Islet precursor cell (in vitro differentiated cells): ENCODE measurements at regions not wholly inside any gene's neighbourhood (a gene's known extent, or its start where the extent isn't known, plus 50 kb on each side); places are given as distances from the start of the nearest gene placed in this dataset.
"Not testable (repeated sequence)": the region's sequence is repeated elsewhere in the genome, so short reads cannot be mapped to it uniquely, and the experiment has no call there.

Experiments used
- DNase-seq: peaks from one replicate; pipeline ENCODE4 v3.0.0-alpha.2; 2018

- no peak for DNase-seq
These were observed 632.8 kb upstream of the SPRY2 start for GRCh38 chr13:80973721-80974120.

GRCh38 chr13:80972857-80973478 lies 632.0 kb upstream of the SPRY2 start:
- DNase-seq: no peak

GRCh38 chr13:80965097-80965496 lies 624.2 kb upstream of the SPRY2 start:
- no peak for DNase-seq

DNA sequence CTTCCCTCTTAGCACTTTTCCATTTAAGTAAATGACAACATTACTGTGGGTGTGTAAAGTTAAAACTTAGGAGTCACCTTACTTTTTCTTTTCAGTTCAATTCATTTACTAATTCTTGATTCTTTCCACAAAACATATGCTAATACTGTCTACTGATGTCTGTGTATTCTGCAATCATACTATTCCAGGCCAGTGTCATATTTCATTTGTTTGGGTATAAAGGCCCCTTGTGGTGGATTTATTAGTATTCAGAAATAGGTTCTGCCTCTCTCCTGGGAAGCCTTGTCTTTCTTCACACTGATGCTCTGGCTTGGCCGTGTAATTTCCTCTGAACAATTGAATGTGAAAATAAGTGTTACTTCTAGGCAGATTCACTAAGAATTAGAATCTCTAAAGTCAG lies 621.9 kb upstream of the SPRY2 start:
- no peak for DNase-seq

- no peak for DNase-seq
These were observed 621.2 kb upstream of the SPRY2 start for GRCh38 chr13:80962173-80962572.

GRCh38 chr13:80957019-80957655 lies 616.2 kb upstream of the SPRY2 start:
- no peak for DNase-seq

DNA sequence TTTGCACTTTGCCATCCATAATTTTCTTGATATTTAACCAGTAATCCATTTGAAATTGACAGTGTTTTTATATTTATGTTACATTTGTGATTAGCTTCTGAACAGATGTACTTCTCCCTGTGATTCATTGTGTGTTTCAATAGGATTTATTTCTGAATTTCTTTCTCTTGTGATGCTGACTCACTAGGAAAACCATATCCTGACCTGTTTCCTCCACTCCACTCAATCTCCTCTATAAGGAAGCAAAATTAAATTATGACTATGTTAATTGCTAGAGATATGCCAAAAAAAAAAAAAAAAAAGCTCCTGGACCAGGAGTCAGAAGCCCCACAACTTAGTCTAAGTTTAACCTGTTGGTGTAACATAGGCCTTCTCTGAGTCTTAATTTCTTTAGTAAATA lies 614.6 kb upstream of the SPRY2 start:
- DNase-seq: no peak

- DNase-seq: no peak
These were observed 611.2 kb upstream of the SPRY2 start for GRCh38 chr13:80952158-80952557.

GRCh38 chr13:80946008-80946802 lies 605.3 kb upstream of the SPRY2 start:
- DNase-seq: no peak

DNA sequence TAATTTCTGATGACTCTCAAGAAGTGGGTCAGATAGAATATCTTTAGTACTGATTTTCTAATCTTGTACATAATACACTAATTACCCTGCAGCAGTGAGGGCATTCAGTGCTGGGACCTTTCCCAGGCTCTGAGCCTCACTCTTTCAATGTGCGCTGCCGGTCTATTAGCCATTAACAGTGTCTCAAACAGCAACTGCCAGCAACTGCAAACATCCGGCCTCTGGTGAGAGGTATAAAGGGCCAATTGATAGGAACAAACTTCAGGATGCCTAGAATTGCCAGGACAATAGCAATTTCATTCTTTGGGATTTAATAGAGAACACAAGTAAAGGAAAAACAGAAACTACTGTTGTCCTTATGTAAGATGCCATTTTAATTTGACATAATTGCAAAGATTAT lies 604.4 kb upstream of the SPRY2 start:
- peak; percentile 88 for DNase-seq

- peak; percentile 49 for DNase-seq
These were observed 598.7 kb upstream of the SPRY2 start for GRCh38 chr13:80939581-80939980.

GRCh38 chr13:80931766-80932165 lies 590.8 kb upstream of the SPRY2 start:
- no peak for DNase-seq

DNA sequence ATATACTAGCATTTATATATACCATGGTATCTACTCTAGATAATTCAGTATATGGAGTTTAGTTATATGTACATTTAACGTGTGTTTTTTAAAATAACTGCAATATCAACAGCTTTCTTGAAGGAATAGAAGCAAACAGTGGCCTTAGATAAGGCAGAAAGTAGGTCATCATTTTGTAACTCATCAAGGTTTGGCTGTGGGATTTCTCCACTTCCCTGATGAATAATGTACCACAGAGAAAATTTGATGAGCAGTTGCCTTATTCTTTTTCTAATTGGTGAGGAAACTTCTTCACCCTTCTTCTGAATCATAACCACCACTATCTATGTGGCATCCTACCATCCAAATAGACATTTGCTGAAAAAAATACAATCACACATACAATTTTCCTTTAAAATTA lies 590.2 kb upstream of the SPRY2 start:
- no peak for DNase-seq

DNA sequence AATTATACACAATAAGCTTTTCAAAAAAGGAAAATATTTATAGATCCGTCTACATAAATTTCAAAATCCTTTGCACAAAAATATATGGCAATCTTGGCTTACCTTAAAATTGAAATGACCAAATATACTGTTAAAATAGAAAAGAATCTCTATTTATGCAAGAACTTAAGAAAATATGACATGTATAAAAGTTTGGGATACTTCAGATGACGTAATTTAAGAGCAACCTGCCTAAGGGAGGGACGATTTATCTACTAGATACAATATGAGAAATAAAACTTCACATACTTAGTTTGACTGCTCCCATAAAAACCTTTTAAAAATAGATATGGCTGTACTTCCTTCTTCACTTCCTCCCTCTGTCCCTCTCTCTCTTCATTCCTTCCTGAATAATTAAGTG lies 587.3 kb upstream of the SPRY2 start:
- no peak for DNase-seq

- not testable (repeated sequence) for DNase-seq
These were observed 585.1 kb upstream of the SPRY2 start for GRCh38 chr13:80926024-80926423.

GRCh38 chr13:80924596-80924995 lies 583.7 kb upstream of the SPRY2 start:
- DNase-seq: peak; percentile 49

DNA sequence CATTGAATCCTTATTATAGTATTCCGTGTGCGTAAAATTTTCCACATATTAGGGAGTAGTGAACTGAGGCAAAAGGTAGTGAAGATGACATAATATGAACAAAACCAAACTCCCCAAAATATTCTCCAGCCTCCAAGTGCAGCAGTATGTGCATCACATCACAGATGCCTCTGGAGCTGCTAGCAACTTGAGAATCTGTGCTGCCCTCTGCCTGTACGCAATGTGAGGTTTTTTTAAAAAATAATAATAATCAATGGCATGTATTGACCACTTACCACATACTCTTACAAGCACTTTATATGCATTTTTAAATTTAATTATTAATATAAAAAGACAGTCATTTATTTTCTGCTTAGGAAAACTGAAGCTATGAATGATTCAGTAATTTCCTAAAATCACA lies 583.0 kb upstream of the SPRY2 start:
- no peak for DNase-seq

- no peak for DNase-seq
These were observed 581.0 kb upstream of the SPRY2 start for GRCh38 chr13:80921971-80922370.

DNA sequence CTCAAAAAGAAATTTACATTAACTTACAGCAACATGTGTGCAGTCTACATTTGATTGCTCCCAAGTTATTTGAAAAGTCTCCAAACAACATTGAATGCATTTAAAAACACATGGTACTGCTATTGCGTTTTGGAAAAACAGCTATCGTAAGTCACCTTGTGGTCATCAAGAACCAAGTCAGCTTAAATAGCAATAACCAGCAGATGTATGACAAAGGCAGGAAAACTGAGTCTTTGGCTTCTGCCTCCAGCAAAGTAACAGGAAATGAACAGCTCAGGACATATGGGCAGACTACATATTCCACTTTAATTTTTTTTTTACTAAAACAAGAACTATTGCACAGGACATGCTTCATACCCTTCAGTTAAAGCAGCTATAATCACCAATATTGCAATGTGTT lies 580.6 kb upstream of the SPRY2 start:
- no peak for DNase-seq

DNA sequence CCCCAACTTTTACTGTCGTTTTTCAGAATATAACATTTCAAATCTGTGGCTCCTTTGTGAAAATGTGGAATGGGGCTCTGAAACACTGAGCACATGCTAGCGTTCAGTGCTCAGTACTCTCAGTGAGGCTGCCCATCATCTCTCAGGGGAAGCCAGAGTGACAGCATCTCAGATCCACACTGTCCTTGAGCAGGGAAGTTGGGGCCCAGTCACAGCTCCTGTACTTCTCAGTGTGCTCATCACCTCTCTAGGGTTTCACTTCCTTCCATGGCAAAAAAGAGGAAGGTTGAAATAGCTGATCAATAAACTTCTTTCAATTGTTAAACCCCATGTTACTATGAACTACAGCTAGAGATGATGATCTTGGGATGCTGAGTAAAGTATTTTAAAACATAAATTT lies 565.9 kb upstream of the SPRY2 start:
- no peak for DNase-seq

DNA sequence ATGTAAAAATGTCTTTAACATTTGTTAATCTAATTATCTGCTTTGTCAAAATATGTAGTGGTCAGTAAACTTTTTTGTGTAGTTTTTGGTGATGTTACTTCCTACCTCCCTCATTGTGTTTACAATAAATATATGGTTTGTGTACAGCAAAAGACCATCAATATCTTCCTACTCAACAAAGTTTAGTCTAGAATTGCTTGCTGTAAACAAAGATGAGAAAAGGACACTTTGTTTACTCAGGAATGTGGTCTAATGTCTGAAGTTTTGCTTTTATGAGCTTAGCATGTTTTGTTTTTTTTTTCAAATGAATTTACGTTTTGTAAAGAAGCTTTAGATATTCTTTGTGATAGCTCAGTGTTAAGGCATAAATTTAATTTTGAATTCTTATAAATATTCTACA lies 563.5 kb upstream of the SPRY2 start:
- DNase-seq: no peak

- no peak for DNase-seq
These were observed 563.0 kb upstream of the SPRY2 start for GRCh38 chr13:80903911-80904310.

DNA sequence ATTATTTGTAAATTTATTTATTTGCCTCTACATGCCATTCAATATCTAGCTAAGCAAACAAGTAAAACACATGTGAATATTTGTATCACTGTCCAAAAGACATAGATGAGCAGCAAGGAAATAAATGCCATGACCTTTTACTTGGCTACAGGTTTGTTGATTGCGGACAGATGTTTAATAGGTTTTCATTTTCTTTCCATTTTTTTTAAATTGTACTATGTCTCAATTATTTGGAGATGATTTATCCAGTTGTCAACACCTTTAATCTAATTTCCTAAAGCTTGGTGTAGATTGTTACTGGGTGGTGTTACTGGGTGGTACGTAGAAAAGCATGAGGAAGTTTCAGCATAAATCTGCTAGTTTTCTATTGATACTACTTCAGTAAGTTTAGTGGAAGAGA lies 560.6 kb upstream of the SPRY2 start:
- no peak for DNase-seq

DNA sequence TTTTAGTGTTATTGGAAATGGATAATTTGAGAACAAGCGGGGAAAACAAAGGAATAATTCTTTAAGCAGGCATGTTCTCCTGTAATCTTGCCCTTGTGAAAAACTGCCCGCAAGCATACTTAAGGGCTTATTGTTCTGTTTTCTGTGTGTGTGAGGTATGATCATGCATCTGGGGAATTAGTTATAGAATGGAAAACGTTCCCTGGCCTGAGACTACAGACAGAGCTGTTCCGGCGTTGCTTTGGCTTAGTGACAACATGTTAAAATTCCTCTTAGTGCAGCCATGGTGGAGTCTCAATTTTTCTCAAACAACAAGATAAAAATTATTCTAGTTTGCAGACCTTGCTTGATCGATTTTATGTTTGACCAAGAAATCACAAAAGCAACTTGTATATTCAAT lies 560.2 kb upstream of the SPRY2 start:
- no peak for DNase-seq
